ENCODE measurements at regions not wholly inside any gene's neighbourhood (a gene's known extent, or its start where the extent isn't known, plus 50 kb on each side); places are given as distances from the start of the nearest gene placed in this dataset.

DNA sequence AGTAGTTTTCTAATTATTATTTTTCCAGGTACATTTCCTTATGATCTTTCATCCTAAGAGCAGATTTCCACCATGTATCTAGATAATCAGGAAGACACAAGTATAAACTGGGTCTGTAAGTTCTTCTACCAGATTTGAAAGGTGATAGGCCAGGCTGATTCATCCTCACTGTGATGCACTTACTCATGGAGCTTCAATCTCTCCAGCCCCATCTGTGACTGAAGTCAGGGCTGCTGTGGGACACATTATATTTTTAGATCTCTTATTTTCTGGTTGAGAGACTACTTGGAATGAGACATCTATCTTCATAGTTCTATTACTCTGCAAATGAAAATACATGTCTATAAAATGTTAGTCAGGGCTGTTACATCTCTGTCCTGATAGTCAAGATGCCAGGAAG, 85.5 kb upstream of the SLC25A13 start:
- H3K9me3 ChIP-seq (ENCODE audit: insufficient read depth, low read length): no peaks in the 10 kb centered on the region
- TF ChIP-seq, protein P1, sequence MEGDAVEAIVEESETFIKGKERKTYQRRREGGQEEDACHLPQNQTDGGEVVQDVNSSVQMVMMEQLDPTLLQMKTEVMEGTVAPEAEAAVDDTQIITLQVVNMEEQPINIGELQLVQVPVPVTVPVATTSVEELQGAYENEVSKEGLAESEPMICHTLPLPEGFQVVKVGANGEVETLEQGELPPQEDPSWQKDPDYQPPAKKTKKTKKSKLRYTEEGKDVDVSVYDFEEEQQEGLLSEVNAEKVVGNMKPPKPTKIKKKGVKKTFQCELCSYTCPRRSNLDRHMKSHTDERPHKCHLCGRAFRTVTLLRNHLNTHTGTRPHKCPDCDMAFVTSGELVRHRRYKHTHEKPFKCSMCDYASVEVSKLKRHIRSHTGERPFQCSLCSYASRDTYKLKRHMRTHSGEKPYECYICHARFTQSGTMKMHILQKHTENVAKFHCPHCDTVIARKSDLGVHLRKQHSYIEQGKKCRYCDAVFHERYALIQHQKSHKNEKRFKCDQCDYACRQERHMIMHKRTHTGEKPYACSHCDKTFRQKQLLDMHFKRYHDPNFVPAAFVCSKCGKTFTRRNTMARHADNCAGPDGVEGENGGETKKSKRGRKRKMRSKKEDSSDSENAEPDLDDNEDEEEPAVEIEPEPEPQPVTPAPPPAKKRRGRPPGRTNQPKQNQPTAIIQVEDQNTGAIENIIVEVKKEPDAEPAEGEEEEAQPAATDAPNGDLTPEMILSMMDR (IDR thresholded peaks at IDR 0.05; ENCODE audit: low read depth, low read length): no peak
- no peak for TF ChIP-seq EZH2phosphoT487 (IDR thresholded peaks at IDR 0.05; ENCODE audit: low read depth)

DNA sequence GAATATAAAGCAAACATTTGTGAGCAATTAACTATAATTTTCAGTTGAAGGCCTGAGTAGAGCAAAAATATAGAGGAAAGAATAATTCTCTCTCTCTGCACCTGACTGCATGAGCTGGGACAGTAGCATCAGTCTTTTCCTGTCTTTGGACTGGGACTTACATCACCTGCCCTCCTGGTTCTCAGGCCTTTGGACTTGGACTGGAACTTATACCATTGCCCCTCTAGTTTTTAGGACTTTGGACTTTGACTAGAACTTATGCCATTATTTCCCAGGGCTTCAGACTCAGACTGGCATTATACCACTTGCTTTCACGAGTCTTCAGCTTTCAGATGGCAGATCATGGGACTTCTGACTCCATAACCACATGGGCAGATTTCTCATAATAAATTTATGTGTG, 81.0 kb upstream of the SLC25A13 start:
- H2AFZ ChIP-seq (ENCODE audit: low read depth, low read length): no peak overlapping the region
- H3K79me2 ChIP-seq (ENCODE audit: low read length): no peaks in the 10 kb centered on the region
- no peak overlapping the region for H3K9ac ChIP-seq (ENCODE audit: low read length)
- H3K27ac ChIP-seq (ENCODE audit: low read length): no peak overlapping the region
- TF ChIP-seq, protein P1 (IDR thresholded peaks at IDR 0.05; ENCODE audit: low read depth, low read length): no peak
- no peak for TF ChIP-seq EZH2phosphoT487 (IDR thresholded peaks at IDR 0.05; ENCODE audit: low read depth)
- no peaks in the 10 kb centered on the region for H3K27me3 ChIP-seq (ENCODE audit: low read depth, low read length)
- H3K4me3 ChIP-seq (ENCODE audit: low read length): no peak overlapping the region
- no peaks in the 10 kb centered on the region for H3K4me1 ChIP-seq (ENCODE audit: low read length)
- no peaks in the 10 kb centered on the region for H3K9me3 ChIP-seq (ENCODE audit: insufficient read depth, low read length)
- H3K36me3 ChIP-seq (replicated peaks; ENCODE audit: low read depth, low read length): no peaks in the 10 kb centered on the region
- no peak overlapping the region for H3K4me2 ChIP-seq (ENCODE audit: low read length)
- H4K20me1 ChIP-seq (ENCODE audit: insufficient read depth, low read length): no peaks in the 10 kb centered on the region

More for the DNA sequence above, 85.5 kb upstream of the SLC25A13 start:
- Histone ChIP-seq H3K4me3 (ENCODE audit: low read length) (no peak overlapping the region), H3K27me3 (ENCODE audit: low read depth, low read length) (no peaks in the 10 kb centered on the region), H4K20me1 (ENCODE audit: insufficient read depth, low read length) (no peaks in the 10 kb centered on the region), H3K9ac (ENCODE audit: low read length) (no peak overlapping the region), H3K79me2 (ENCODE audit: low read length) (no peaks in the 10 kb centered on the region), H3K4me2 (ENCODE audit: low read length) (no peak overlapping the region), H3K27ac (ENCODE audit: low read length) (no peak overlapping the region), H3K4me1 (ENCODE audit: low read length) (no peaks in the 10 kb centered on the region), H2AFZ (ENCODE audit: low read depth, low read length) (no peak overlapping the region), H3K36me3 (replicated peaks; ENCODE audit: low read depth, low read length) (no peaks in the 10 kb centered on the region)

DNA sequence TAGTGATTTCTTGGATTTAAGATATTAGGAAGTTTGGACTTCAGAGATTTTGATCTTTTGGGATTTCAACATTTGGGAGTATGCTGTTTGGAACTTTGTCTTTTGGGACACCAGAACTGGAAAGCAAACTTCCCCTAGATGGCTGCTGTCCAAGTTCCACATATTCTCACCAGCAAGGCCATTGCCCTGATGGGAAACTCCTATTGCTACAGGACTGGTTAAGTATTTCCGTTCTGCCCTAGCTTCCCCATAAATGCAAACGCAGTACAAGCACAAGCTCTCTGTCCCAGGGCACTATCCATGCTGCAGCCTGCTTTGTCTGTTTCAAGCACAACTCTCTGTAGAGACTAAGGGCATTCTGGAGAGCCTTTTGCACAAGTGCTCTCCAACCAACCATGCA, 79.3 kb upstream of the SLC25A13 start:
- no peak overlapping the region for H3K9ac ChIP-seq (ENCODE audit: low read length)
- TF ChIP-seq EZH2phosphoT487 (IDR thresholded peaks at IDR 0.05; ENCODE audit: low read depth): no peak
- TF ChIP-seq, protein P1 (IDR thresholded peaks at IDR 0.05; ENCODE audit: low read depth, low read length): no peak
- no peaks in the 10 kb centered on the region for H3K27me3 ChIP-seq (ENCODE audit: low read depth, low read length)
- H3K4me2 ChIP-seq (ENCODE audit: low read length): no peak overlapping the region
- H3K36me3 ChIP-seq (replicated peaks; ENCODE audit: low read depth, low read length): no peaks in the 10 kb centered on the region
- H3K4me1 ChIP-seq (ENCODE audit: low read length): no peaks in the 10 kb centered on the region
- H2AFZ ChIP-seq (ENCODE audit: low read depth, low read length): no peak overlapping the region
- no peaks in the 10 kb centered on the region for H3K9me3 ChIP-seq (ENCODE audit: insufficient read depth, low read length)
- H3K27ac ChIP-seq (ENCODE audit: low read length): no peak overlapping the region
- H4K20me1 ChIP-seq (ENCODE audit: insufficient read depth, low read length): no peaks in the 10 kb centered on the region
- no peaks in the 10 kb centered on the region for H3K79me2 ChIP-seq (ENCODE audit: low read length)
- no peak overlapping the region for H3K4me3 ChIP-seq (ENCODE audit: low read length)

DNA sequence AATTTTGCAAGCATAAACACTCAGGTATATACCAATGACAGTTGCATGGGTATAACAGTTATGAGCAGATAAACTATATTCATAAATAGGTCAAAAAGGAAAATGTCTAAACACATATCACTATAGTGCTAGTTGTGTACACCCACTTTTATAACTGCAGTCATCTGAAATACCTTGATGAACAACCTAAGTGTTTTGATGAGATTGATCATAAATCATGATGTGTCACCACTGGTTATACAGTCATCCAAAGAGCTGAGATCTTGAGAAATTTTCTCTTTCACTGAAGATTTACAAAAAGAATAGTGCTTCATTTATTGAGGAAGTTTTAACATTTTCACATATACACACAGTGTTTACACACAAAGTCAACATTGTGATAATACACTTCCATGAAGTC, 78.6 kb upstream of the SLC25A13 start:
- no peak for TF ChIP-seq EZH2phosphoT487 (IDR thresholded peaks at IDR 0.05; ENCODE audit: low read depth)
- TF ChIP-seq, protein P1 (IDR thresholded peaks at IDR 0.05; ENCODE audit: low read depth, low read length): no peak
- Histone ChIP-seq H3K9ac (ENCODE audit: low read length) (no peak overlapping the region), H3K4me1 (ENCODE audit: low read length) (no peaks in the 10 kb centered on the region), H3K4me3 (ENCODE audit: low read length) (no peak overlapping the region), H3K27me3 (ENCODE audit: low read depth, low read length) (no peaks in the 10 kb centered on the region), H3K79me2 (ENCODE audit: low read length) (no peaks in the 10 kb centered on the region), H3K9me3 (ENCODE audit: insufficient read depth, low read length) (no peaks in the 10 kb centered on the region), H3K36me3 (replicated peaks; ENCODE audit: low read depth, low read length) (no peaks in the 10 kb centered on the region), H3K27ac (ENCODE audit: low read length) (no peak overlapping the region), H4K20me1 (ENCODE audit: insufficient read depth, low read length) (no peaks in the 10 kb centered on the region), H3K4me2 (ENCODE audit: low read length) (no peak overlapping the region), H2AFZ (ENCODE audit: low read depth, low read length) (no peak overlapping the region)
